HFFc6 (cell line): ENCODE measurements at regions not wholly inside any gene's neighbourhood (a gene's known extent, or its start where the extent isn't known, plus 50 kb on each side); places are given as distances from the start of the nearest gene placed in this dataset.

ENCODE experiments used
- DNase-seq: peaks from one replicate; pipeline ENCODE4 v3.0.0-alpha.2; 2018
- H3K27ac Mint-ChIP-seq: 2 replicates; pipeline ENCODE4 v1.8.0; 2020; ENCODE audit warnings: mild to moderate bottlenecking, mixed read lengths
- H3K27me3 Mint-ChIP-seq: 2 replicates; pipeline ENCODE4 v1.8.0; 2021; ENCODE audit warnings: mild to moderate bottlenecking, moderate library complexity, mixed read lengths; ENCODE audit not compliant: insufficient read depth
- H3K36me3 Mint-ChIP-seq: 2 replicates; pipeline ENCODE4 v1.8.0; 2021; ENCODE audit warnings: low read depth, mixed read lengths
- H3K4me1 Mint-ChIP-seq: 2 replicates; pipeline ENCODE4 v1.8.0; 2020; ENCODE audit warnings: low read depth, mixed read lengths
- H3K4me3 Mint-ChIP-seq: 2 replicates; pipeline ENCODE4 v1.8.0; 2020; ENCODE audit warnings: mild to moderate bottlenecking, moderate library complexity, mixed read lengths
- H3K9me3 Mint-ChIP-seq: 2 replicates; pipeline ENCODE4 v1.8.0; 2020; ENCODE audit warnings: mild to moderate bottlenecking, mixed read lengths
- CTCF ChIP-seq: fragments of 200-600 bp; sonication (generic); IDR thresholded peaks from 2 replicates; pipeline ENCODE4 v1.5.0; 2021; ENCODE audit warnings: antibody characterized with exemption, mild to moderate bottlenecking

- no peak for TF ChIP-seq CTCF
- H3K4me3 Mint-ChIP-seq: no peak overlapping the region
- H3K36me3 Mint-ChIP-seq: peaks cover 5% of the 10 kb centered on the region; the same call in 1 of the 2 replicates
- H3K4me1 Mint-ChIP-seq: no peaks in the 10 kb centered on the region; the same call in 1 of the 2 replicates
- H3K9me3 Mint-ChIP-seq: peaks cover 12% of the 10 kb centered on the region
- no peak overlapping the region for H3K27ac Mint-ChIP-seq
- no peak for DNase-seq
- peaks cover 27% of the 10 kb centered on the region for H3K27me3 Mint-ChIP-seq
These were observed 106.0 kb downstream of the CYP26B1 start for GRCh38 chr2:72041638-72042111.

DNA sequence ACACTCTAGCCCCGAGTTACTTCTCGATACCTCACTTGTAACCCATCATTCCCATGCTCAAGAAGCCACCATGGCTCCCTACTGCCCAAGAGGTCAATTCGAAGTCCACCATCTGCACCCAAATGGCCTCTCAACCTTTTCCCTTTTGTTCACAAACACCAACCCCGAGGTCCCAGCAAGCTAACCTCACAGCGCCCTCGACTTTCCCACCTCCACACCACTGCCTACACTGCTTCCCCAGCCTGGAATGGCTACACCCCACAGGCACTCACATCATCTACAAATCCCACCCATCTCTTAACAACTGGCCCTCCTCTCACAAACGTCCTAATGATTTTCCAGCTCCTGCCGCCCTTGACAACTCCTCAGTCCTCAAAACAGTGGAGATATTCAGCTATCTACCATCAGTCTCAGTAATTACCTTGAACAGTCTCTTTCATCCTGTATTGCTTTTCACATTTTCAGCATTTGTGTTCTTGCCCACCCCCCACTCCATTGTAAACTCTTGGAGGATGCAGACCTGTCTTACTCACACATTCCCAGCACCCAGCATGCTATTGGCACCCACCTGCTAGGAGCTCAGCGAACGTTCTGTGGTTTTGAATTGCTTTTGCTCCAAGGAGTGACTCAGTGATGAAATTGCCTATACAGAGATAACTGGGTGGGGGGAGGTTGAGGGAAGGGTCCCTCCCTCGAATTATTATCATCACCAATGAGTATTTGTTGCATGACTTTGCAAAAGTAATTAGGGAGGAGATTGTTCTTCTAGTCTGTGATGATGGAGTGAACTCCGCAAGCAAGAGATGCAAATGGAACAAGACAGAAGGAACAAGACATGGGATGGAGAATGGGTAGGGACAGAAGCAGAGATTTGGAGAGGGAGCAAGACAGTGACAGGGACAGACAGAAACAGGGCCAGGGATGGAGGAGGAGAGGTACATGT is 106.8 kb downstream of the CYP26B1 start:
- Mint-ChIP-seq H3K27me3 (peaks cover 28% of the 10 kb centered on the region), H3K4me3 (no peak overlapping the region), H3K9me3 (peaks cover 12% of the 10 kb centered on the region), H3K27ac (no peak overlapping the region), H3K4me1 (peaks cover 1% of the 10 kb centered on the region), H3K36me3 (peaks cover 5% of the 10 kb centered on the region; the same call in 1 of the 2 replicates)
- no peak for DNase-seq
- no peak for TF ChIP-seq CTCF

DNA sequence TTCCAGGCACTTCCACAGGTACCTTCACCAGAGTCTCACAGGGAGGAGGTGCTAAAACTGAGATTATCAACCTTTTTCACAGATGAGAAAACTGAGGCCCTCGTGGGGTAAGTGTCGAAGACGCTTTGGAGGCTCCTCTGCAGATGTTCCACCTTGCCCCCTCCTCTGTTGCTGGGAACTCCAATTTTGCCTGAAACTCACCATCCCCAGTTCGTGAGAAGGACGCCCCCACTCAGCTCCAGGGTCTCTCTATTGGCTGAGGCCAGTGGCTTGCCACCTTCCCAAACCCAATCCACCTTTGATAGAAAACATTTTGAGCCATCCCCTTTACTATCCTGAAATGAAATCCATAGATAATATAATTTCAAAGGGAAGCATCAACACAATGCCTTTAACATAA is 109.1 kb downstream of the CYP26B1 start:
- peaks cover 8% of the 10 kb centered on the region for H3K4me1 Mint-ChIP-seq
- peaks cover 1% of the 10 kb centered on the region for H3K9me3 Mint-ChIP-seq
- peaks cover 33% of the 10 kb centered on the region for H3K27me3 Mint-ChIP-seq
- no peak overlapping the region for H3K4me3 Mint-ChIP-seq
- H3K27ac Mint-ChIP-seq: no peak overlapping the region
- no peak for DNase-seq
- no peak for TF ChIP-seq CTCF
- no peaks in the 10 kb centered on the region for H3K36me3 Mint-ChIP-seq

- no peaks in the 10 kb centered on the region for H3K36me3 Mint-ChIP-seq
- DNase-seq: no peak
- H3K4me3 Mint-ChIP-seq: no peak overlapping the region
- no peaks in the 10 kb centered on the region for H3K9me3 Mint-ChIP-seq
- peaks cover 35% of the 10 kb centered on the region for H3K27me3 Mint-ChIP-seq
- H3K4me1 Mint-ChIP-seq: peaks cover 8% of the 10 kb centered on the region
- TF ChIP-seq CTCF: no peak
- no peak overlapping the region for H3K27ac Mint-ChIP-seq
These were observed 110.4 kb downstream of the CYP26B1 start for GRCh38 chr2:72037261-72037666.

- Mint-ChIP-seq H3K27ac (no peak overlapping the region), H3K27me3 (peaks cover 38% of the 10 kb centered on the region), H3K9me3 (no peaks in the 10 kb centered on the region), H3K4me1 (peaks cover 8% of the 10 kb centered on the region), H3K4me3 (no peak overlapping the region), H3K36me3 (no peaks in the 10 kb centered on the region)
- no peak for TF ChIP-seq CTCF
- DNase-seq: no peak
These were observed 111.1 kb downstream of the CYP26B1 start for GRCh38 chr2:72036595-72036994.
